Upper lobe of left lung (tissue), 4 donors: ENCODE measurements at regions not wholly inside any gene's neighbourhood (a gene's known extent, or its start where the extent isn't known, plus 50 kb on each side); places are given as distances from the start of the nearest gene placed in this dataset.

Source experiments
- POLR2A ChIP-seq, 4 donors: fragments of 450-650 bp; IDR thresholded peaks; one replicate each; pipeline ENCODE4 v1.5.1; 2016 to 2017; ENCODE audit warnings: antibody characterized with exemption in 4 of 4, mild to moderate bottlenecking in 2 of 4
- POLR2AphosphoS5 ChIP-seq, 2 donors: sonication (generic); formaldehyde crosslinking; IDR thresholded peaks; one replicate each; pipeline ENCODE4 v1.5.1; 2017; ENCODE audit warnings: antibody characterized with exemption in 2 of 2
- TF ChIP-seq, protein P1 (sequence below), 6 experiments: fragments of 450-650 bp in 4 of 6; fragments of 200-600 bp in 2 of 6; sonication (generic) in 2 of 6; IDR thresholded peaks; one replicate each; pipeline ENCODE4 v1.5.1; 2016 to 2019; ENCODE audit warnings: antibody characterized with exemption in 6 of 6

DNA sequence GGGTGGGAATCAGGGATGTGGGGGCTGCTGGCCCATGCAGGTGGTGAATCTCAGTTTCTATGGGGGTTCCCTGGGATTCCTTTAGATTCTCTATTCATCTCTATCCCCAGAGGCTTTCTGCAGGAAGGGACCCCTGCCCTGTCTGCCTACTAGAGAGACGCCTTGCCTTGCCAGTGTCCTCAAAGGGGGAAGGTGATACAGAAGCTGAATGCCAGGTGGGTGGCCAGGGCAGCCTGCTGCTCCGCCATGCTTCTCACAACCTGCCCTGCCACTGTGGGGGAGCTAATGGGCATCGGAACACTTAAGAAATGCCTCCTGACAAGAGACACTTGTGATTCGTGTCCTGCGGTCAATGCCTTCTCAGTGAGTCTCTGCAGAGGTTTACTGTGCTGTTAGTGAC lies 368.4 kb downstream of the EN1 start:
- TF ChIP-seq, protein P1, sequence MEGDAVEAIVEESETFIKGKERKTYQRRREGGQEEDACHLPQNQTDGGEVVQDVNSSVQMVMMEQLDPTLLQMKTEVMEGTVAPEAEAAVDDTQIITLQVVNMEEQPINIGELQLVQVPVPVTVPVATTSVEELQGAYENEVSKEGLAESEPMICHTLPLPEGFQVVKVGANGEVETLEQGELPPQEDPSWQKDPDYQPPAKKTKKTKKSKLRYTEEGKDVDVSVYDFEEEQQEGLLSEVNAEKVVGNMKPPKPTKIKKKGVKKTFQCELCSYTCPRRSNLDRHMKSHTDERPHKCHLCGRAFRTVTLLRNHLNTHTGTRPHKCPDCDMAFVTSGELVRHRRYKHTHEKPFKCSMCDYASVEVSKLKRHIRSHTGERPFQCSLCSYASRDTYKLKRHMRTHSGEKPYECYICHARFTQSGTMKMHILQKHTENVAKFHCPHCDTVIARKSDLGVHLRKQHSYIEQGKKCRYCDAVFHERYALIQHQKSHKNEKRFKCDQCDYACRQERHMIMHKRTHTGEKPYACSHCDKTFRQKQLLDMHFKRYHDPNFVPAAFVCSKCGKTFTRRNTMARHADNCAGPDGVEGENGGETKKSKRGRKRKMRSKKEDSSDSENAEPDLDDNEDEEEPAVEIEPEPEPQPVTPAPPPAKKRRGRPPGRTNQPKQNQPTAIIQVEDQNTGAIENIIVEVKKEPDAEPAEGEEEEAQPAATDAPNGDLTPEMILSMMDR (IDR thresholded peaks at IDR 0.05), result no peak
- TF ChIP-seq POLR2AphosphoS5 (IDR thresholded peaks at IDR 0.05) (no peak), POLR2A (IDR thresholded peaks at IDR 0.05) (no peak)
